ENCODE measurements at regions not wholly inside any gene's neighbourhood (a gene's known extent, or its start where the extent isn't known, plus 50 kb on each side); places are given as distances from the start of the nearest gene placed in this dataset.

GRCh38 chr13:89072979-89073378 lies 1401.8 kb downstream of the SLITRK5 start:
- TF ChIP-seq POLR2A (IDR thresholded peaks at IDR 0.05) (no peak), CTCF (IDR thresholded peaks at IDR 0.05) (no peak), POLR2AphosphoS5 (IDR thresholded peaks at IDR 0.05; ENCODE audit: insufficient read depth in 1 of 2, low read depth in 1 of 2) (no peak)

All from vagina (tissue), 2 donors.